Upper lobe of left lung (tissue), 6 donors: ENCODE measurements at regions not wholly inside any gene's neighbourhood (a gene's known extent, or its start where the extent isn't known, plus 50 kb on each side); places are given as distances from the start of the nearest gene placed in this dataset.

Experiments
- ATAC-seq, 2 donors: fragments of 200-7000 bp; cut with Tn5 transposase; one replicate each; pipeline ENCODE4 v1.9.1; 2022; ENCODE audit warnings: mild to moderate bottlenecking in 2 of 2, moderate library complexity in 2 of 2; ENCODE audit not compliant: low FRiP score in 2 of 2
- DNase-seq, 2 donors: peaks; one replicate each; pipeline ENCODE4 v3.0.0-alpha.2; 2019 to 2020
- H3K27ac ChIP-seq, 4 donors: fragments of 200-600 bp; sonication (generic); one replicate each; pipeline ENCODE4 v1.5.1; 2016 to 2019
- H3K27me3 ChIP-seq, 4 donors: fragments of 200-600 bp; sonication (generic); one replicate each; pipeline ENCODE4 v1.5.1; 2017 to 2019
- H3K36me3 ChIP-seq, 4 donors: fragments of 200-600 bp; sonication (generic); one replicate each; pipeline ENCODE4 v1.5.1; 2016 to 2019
- H3K4me1 ChIP-seq, 4 donors: fragments of 200-600 bp; sonication (generic); one replicate each; pipeline ENCODE4 v1.5.1; 2018 to 2019
- H3K4me3 ChIP-seq, 4 donors: fragments of 200-600 bp; sonication (generic); one replicate each; pipeline ENCODE4 v1.5.1; 2017 to 2019; ENCODE audit warnings: mild to moderate bottlenecking in 2 of 4, moderate library complexity in 1 of 4
- H3K9me3 ChIP-seq, 4 donors: fragments of 200-600 bp; sonication (generic); one replicate each; pipeline ENCODE4 v1.5.1; 2018 to 2019
- EP300 ChIP-seq, 4 donors: sonication (generic); formaldehyde crosslinking; IDR thresholded peaks; one replicate each; pipeline ENCODE4 v1.5.1; 2017; ENCODE audit warnings: antibody characterized with exemption in 4 of 4, control low read depth in 2 of 4
- POLR2A ChIP-seq, 4 donors: fragments of 450-650 bp; IDR thresholded peaks; one replicate each; pipeline ENCODE4 v1.5.1; 2016 to 2017; ENCODE audit warnings: antibody characterized with exemption in 4 of 4, mild to moderate bottlenecking in 2 of 4
- POLR2AphosphoS5 ChIP-seq, 2 donors: sonication (generic); formaldehyde crosslinking; IDR thresholded peaks; one replicate each; pipeline ENCODE4 v1.5.1; 2017; ENCODE audit warnings: antibody characterized with exemption in 2 of 2
- WGBS, 2 donors: methylation state at CpG; one replicate each; pipeline ENCODE4 v1.1.5; 2017 to 2018; 5-methylcytosine and 5-hydroxymethylcytosine counted together
- TF ChIP-seq, protein P1 (sequence below), 6 experiments: fragments of 450-650 bp in 4 of 6; fragments of 200-600 bp in 2 of 6; sonication (generic) in 2 of 6; IDR thresholded peaks; one replicate each; pipeline ENCODE4 v1.5.1; 2016 to 2019; ENCODE audit warnings: antibody characterized with exemption in 6 of 6
- donor health status: DM: no; HTN: no; CAD: no; lungs with moderate emphysema.
- donor health status: DM: no; HTN: yes; CAD: no; lungs with severe emphysema.

DNA sequence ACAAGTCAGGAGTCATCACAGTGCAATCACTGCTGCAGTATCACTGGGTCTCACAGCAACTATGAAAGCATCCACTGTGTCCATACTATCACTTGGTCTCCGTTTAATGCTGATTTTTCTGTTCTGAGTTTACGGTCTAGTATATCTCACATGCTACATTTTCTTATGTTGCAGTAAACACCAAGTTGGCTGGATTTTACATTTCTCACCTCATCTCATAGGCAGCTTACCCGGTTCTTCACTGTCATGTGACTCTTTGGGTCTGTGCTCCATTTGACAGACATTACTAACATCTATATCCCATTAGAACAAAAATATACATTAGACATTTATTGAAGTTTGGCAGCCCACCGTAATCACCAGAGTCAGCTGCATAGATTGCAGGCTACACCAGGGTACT, 115.7 kb upstream of the PRMT8 start:
- no peaks in the 10 kb centered on the region for H3K36me3 ChIP-seq
- TF ChIP-seq POLR2AphosphoS5 (IDR thresholded peaks at IDR 0.05) (no peak), POLR2A (IDR thresholded peaks at IDR 0.05) (no peak), EP300 (IDR thresholded peaks at IDR 0.05) (no peak)
- TF ChIP-seq, protein P1, sequence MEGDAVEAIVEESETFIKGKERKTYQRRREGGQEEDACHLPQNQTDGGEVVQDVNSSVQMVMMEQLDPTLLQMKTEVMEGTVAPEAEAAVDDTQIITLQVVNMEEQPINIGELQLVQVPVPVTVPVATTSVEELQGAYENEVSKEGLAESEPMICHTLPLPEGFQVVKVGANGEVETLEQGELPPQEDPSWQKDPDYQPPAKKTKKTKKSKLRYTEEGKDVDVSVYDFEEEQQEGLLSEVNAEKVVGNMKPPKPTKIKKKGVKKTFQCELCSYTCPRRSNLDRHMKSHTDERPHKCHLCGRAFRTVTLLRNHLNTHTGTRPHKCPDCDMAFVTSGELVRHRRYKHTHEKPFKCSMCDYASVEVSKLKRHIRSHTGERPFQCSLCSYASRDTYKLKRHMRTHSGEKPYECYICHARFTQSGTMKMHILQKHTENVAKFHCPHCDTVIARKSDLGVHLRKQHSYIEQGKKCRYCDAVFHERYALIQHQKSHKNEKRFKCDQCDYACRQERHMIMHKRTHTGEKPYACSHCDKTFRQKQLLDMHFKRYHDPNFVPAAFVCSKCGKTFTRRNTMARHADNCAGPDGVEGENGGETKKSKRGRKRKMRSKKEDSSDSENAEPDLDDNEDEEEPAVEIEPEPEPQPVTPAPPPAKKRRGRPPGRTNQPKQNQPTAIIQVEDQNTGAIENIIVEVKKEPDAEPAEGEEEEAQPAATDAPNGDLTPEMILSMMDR (IDR thresholded peaks at IDR 0.05): no peak
- H3K4me3 ChIP-seq: no peak overlapping the region
- H3K27ac ChIP-seq: no peak overlapping the region
- no peak for ATAC-seq
- 77 to 86% methylated on average over 4 of the region's 4 CpGs for WGBS, 2 donors
- H3K27me3 ChIP-seq: no peaks in the 10 kb centered on the region
- H3K4me1 ChIP-seq: no peaks in the 10 kb centered on the region
- DNase-seq: no peak
- peaks cover 0 to 3% (median 0%) of the 10 kb centered on the region in 4 donors for H3K9me3 ChIP-seq

GRCh38 chr12:3376779-3377455, 114.1 kb upstream of the PRMT8 start:
- no peak for TF ChIP-seq EP300 (IDR thresholded peaks at IDR 0.05)
- TF ChIP-seq, protein P1 (IDR thresholded peaks at IDR 0.05): no peak
- TF ChIP-seq POLR2A (IDR thresholded peaks at IDR 0.05): no peak
- no peak for TF ChIP-seq POLR2AphosphoS5 (IDR thresholded peaks at IDR 0.05)
- ATAC-seq (peak in 1 of 2 donors; percentile 28), DNase-seq (no peak)
- Histone ChIP-seq H3K36me3 (no peaks in the 10 kb centered on the region), H3K9me3 (peaks cover 0 to 3% (median 0%) of the 10 kb centered on the region in 4 donors), H3K4me1 (peaks cover 0 to 6% (median 2%) of the 10 kb centered on the region in 4 donors), H3K27ac (no peak overlapping the region), H3K27me3 (no peaks in the 10 kb centered on the region), H3K4me3 (no peak overlapping the region)
- 69 to 73% methylated on average over 5 of the region's 5 CpGs for WGBS, 2 donors

DNA sequence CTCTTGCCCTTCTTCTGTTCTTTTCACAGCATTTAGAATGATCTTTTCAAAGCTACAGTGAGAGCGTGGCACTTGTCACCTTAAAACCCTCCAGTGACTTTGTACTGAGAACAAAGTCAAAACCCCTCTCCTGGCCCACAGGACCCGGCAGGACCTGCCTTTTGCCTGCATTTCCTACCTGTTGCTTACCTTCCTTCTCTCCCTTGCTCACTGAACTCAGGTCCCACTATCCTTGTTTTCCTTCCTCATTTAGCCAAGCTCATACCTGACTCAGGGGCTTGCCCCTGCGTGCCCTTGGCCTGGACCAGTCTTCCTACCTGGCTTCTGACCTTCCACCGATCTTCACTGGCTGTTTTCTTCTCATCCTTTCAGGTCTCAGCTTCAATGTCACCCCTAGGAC, 112.3 kb upstream of the PRMT8 start:
- Histone ChIP-seq H3K4me1 (peaks cover 0 to 6% (median 2%) of the 10 kb centered on the region in 4 donors), H3K27ac (no peak overlapping the region), H3K4me3 (no peak overlapping the region), H3K9me3 (peaks cover 0 to 3% (median 0%) of the 10 kb centered on the region in 4 donors), H3K27me3 (no peaks in the 10 kb centered on the region), H3K36me3 (no peaks in the 10 kb centered on the region)
- ATAC-seq: no peak
- 81 to 89% methylated on average over 4 of the region's 4 CpGs for WGBS, 2 donors
- TF ChIP-seq, protein P1 (IDR thresholded peaks at IDR 0.05): no peak
- no peak for TF ChIP-seq EP300 (IDR thresholded peaks at IDR 0.05)
- TF ChIP-seq POLR2AphosphoS5 (IDR thresholded peaks at IDR 0.05): no peak
- TF ChIP-seq POLR2A (IDR thresholded peaks at IDR 0.05): no peak
- DNase-seq: no peak

- WGBS, 2 donors: 73% methylated on average over 6 of the region's 6 CpGs
- H3K4me3 ChIP-seq: no peak overlapping the region
- no peaks in the 10 kb centered on the region for H3K36me3 ChIP-seq
- no peak for ATAC-seq
- no peak overlapping the region for H3K27ac ChIP-seq
- H3K27me3 ChIP-seq: no peaks in the 10 kb centered on the region
- H3K4me1 ChIP-seq: peaks cover 0 to 6% (median 2%) of the 10 kb centered on the region in 4 donors
- H3K9me3 ChIP-seq: peaks cover 0 to 3% (median 0%) of the 10 kb centered on the region in 4 donors
- TF ChIP-seq, protein P1 (IDR thresholded peaks at IDR 0.05): no peak
- TF ChIP-seq POLR2A (IDR thresholded peaks at IDR 0.05): no peak
- TF ChIP-seq POLR2AphosphoS5 (IDR thresholded peaks at IDR 0.05): no peak
- TF ChIP-seq EP300 (IDR thresholded peaks at IDR 0.05): no peak
- DNase-seq: no peak
Measured at GRCh38 chr12:3379079-3379478, 111.9 kb upstream of the PRMT8 start.
